OCI-LY7 (cell line): ENCODE measurements at regions not wholly inside any gene's neighbourhood (a gene's known extent, or its start where the extent isn't known, plus 50 kb on each side); places are given as distances from the start of the nearest gene placed in this dataset.

ENCODE experiments used
- BruUV-seq: library from RNA; stranded (reverse); fragments of 400-500 nt; replicated peaks from 2 replicates; lab custom pipeline; 2021; lab: Mats Ljungman, UMichigan
- CTCF ChIA-PET: fragments of 300-600 bp; sonication (Branson Sonifier 250); formaldehyde crosslinking; loops from one replicate; lab custom pipeline; 2022; ENCODE audit warnings: antibody characterized with exemption; ENCODE audit not compliant: unreplicated experiment; lab: Charles Lee
- POLR2A ChIA-PET: fragments of 300-600 bp; sonication (Branson Sonifier 250); formaldehyde crosslinking; loops from one replicate; lab custom pipeline; 2022; ENCODE audit warnings: antibody characterized with exemption; lab: Charles Lee
- DNase-seq: peaks from one replicate; pipeline ENCODE4 v3.0.0-alpha.2; 2015; ENCODE audit warnings: low spot score
- H2AFZ ChIP-seq: fragments of 200-600 bp; sonication (generic), shearing (Covaris generic); 2 replicates; pipeline ENCODE4 v1.6.1; 2014; ENCODE audit warnings: mild to moderate bottlenecking, antibody characterized with exemption, low read length, moderate library complexity
- H3K27ac ChIP-seq: fragments of 200-600 bp; sonication (generic); 2 replicates; pipeline ENCODE4 v1.5.1; 2014; ENCODE audit warnings: mixed run types, low read depth, mild to moderate bottlenecking, moderate library complexity, low read length, inconsistent platforms; ENCODE audit not compliant: poor library complexity, severe bottlenecking
- H3K36me3 ChIP-seq: fragments of 200-600 bp; sonication (generic); 2 replicates; pipeline ENCODE4 v1.6.1; 2014; ENCODE audit warnings: mild to moderate bottlenecking, antibody characterized with exemption, low read length, moderate library complexity, mixed read lengths; ENCODE audit not compliant: insufficient read depth
- H3K4me1 ChIP-seq: fragments of 200-600 bp; sonication (generic); 2 replicates; pipeline ENCODE4 v1.5.1; 2014; ENCODE audit warnings: mild to moderate bottlenecking, low read length; ENCODE audit not compliant: insufficient read depth, poor library complexity, severe bottlenecking
- H3K4me2 ChIP-seq: fragments of 200-600 bp; sonication (generic); 2 replicates; pipeline ENCODE4 v1.6.1; 2014; ENCODE audit warnings: mild to moderate bottlenecking, low read length
- H3K4me3 ChIP-seq: fragments of 200-600 bp; sonication (generic); 2 replicates; pipeline ENCODE4 v1.5.1; 2014; ENCODE audit warnings: mild to moderate bottlenecking, low read depth, low read length; ENCODE audit not compliant: poor library complexity, severe bottlenecking
- H3K79me2 ChIP-seq: fragments of 200-600 bp; sonication (generic); 2 replicates; pipeline ENCODE4 v1.6.1; 2016; ENCODE audit warnings: low read depth, mild to moderate bottlenecking, low read length, moderate library complexity, mixed read lengths; ENCODE audit not compliant: insufficient read depth
- H3K9me2 ChIP-seq: fragments of 200-600 bp; sonication (generic); 2 replicates; pipeline ENCODE4 v1.6.1; 2016; ENCODE audit warnings: mild to moderate bottlenecking, low read length, mixed read lengths; ENCODE audit not compliant: insufficient read depth
- H3K9me3 ChIP-seq: fragments of 200-600 bp; sonication (generic); 2 replicates; pipeline ENCODE4 v1.6.1; 2014; ENCODE audit warnings: mild to moderate bottlenecking, mixed run types, low read length, mixed read lengths
- H4K20me1 ChIP-seq: fragments of 200-600 bp; sonication (generic); 2 replicates; pipeline ENCODE4 v1.6.1; 2014; ENCODE audit warnings: mild to moderate bottlenecking, antibody characterized with exemption, low read length, moderate library complexity, mixed read lengths; ENCODE audit not compliant: insufficient read depth
- EZH2phosphoT487 ChIP-seq: fragments of 200-600 bp; sonication (generic); IDR thresholded peaks from 2 replicates; pipeline ENCODE4 v1.6.1; 2018; ENCODE audit warnings: low read depth, borderline replicate concordance, mild to moderate bottlenecking, mixed run types, antibody characterized with exemption, low read length, moderate library complexity, mixed read lengths
- intact Hi-C: fragments of 100-400 bp; cut with micrococcal nuclease; formaldehyde crosslinking; loops from one replicate; pipeline ENCODE4 v1.10.0; 2022; ENCODE audit not compliant: unreplicated experiment
- TF ChIP-seq, protein P1 (sequence below): fragments of 200-600 bp; sonication (generic); conservative IDR thresholded peaks from 2 replicates; pipeline ENCODE4 v1.5.1; 2014; ENCODE audit warnings: mild to moderate bottlenecking, antibody characterized with exemption, low read length, moderate library complexity, mixed read lengths

DNA sequence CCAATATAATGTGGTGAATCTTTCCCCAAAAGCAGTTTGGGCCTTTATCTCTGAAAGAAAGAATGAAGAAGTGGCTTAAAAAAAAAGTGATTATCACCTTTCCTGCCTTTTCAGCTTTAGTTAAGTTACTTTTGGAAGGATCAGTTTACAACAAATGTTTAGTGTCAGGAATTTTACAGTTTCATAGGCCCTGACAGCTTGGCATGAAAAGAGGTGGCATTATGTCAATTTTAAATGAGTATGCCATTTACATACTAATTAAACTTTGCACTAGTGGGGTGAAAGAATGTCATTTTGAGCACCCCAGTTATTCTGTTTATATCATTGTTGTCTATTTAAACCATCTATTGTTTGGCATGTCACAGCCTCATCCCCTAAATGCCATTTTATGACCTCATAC lies 763.5 kb upstream of the FANCL start:
- Histone ChIP-seq H2AFZ (no peak overlapping the region), H3K36me3 (no peaks in the 10 kb centered on the region), H3K9me2 (no peaks in the 10 kb centered on the region), H3K27ac (no peak overlapping the region), H3K9me3 (no peaks in the 10 kb centered on the region), H3K4me1 (no peaks in the 10 kb centered on the region), H4K20me1 (no peaks in the 10 kb centered on the region), H3K79me2 (no peaks in the 10 kb centered on the region), H3K4me2 (no peak overlapping the region), H3K4me3 (no peak overlapping the region)
- POLR2A ChIA-PET, result interaction anchor here (1.3 kb wide), 1 partner anchor 21 kb away, joined by 3 read pairs; no protein-coding TSS in a partner anchor
- CTCF ChIA-PET, result no interaction called here
- TF ChIP-seq, protein P1, sequence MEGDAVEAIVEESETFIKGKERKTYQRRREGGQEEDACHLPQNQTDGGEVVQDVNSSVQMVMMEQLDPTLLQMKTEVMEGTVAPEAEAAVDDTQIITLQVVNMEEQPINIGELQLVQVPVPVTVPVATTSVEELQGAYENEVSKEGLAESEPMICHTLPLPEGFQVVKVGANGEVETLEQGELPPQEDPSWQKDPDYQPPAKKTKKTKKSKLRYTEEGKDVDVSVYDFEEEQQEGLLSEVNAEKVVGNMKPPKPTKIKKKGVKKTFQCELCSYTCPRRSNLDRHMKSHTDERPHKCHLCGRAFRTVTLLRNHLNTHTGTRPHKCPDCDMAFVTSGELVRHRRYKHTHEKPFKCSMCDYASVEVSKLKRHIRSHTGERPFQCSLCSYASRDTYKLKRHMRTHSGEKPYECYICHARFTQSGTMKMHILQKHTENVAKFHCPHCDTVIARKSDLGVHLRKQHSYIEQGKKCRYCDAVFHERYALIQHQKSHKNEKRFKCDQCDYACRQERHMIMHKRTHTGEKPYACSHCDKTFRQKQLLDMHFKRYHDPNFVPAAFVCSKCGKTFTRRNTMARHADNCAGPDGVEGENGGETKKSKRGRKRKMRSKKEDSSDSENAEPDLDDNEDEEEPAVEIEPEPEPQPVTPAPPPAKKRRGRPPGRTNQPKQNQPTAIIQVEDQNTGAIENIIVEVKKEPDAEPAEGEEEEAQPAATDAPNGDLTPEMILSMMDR, result no peak
- no peak for TF ChIP-seq EZH2phosphoT487
- no peak for DNase-seq
- intact Hi-C loops, result no loop called here
- no TSS peak for BruUV-seq

DNA sequence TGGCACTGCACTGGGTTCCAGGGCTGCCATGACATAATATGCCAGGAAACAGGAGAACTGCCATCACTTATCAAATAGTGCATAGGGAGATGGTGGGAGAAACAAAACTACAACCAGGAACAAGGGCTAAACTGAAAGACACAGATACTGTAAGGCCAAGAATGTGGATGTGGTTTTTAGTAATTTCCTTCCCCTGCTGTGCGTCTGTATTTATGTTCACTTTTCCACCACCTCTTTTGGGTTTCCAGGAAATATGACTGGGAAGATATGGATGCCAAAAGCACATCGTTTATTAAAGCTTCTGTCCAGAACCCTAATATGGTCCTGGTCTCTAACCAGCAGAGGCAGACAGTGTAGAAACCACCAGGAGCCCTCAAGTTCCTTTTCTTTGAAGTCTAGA lies 759.7 kb upstream of the FANCL start:
- Histone ChIP-seq H2AFZ (no peak overlapping the region), H3K4me1 (no peaks in the 10 kb centered on the region), H3K9me2 (no peaks in the 10 kb centered on the region), H3K4me2 (no peak overlapping the region), H4K20me1 (no peaks in the 10 kb centered on the region), H3K9me3 (no peaks in the 10 kb centered on the region), H3K36me3 (no peaks in the 10 kb centered on the region), H3K27ac (no peak overlapping the region), H3K79me2 (no peaks in the 10 kb centered on the region), H3K4me3 (no peak overlapping the region)
- ChIA-PET CTCF (no interaction called here), POLR2A (interaction anchor here (0.6 to 0.7 kb wide), 2 partner anchors 21 to 690 kb away, joined by 3 read pairs; no protein-coding TSS in a partner anchor)
- intact Hi-C loops, result no loop called here
- DNase-seq, result no peak
- no peak for TF ChIP-seq EZH2phosphoT487
- TF ChIP-seq, protein P1, result no peak
- no TSS peak for BruUV-seq

DNA sequence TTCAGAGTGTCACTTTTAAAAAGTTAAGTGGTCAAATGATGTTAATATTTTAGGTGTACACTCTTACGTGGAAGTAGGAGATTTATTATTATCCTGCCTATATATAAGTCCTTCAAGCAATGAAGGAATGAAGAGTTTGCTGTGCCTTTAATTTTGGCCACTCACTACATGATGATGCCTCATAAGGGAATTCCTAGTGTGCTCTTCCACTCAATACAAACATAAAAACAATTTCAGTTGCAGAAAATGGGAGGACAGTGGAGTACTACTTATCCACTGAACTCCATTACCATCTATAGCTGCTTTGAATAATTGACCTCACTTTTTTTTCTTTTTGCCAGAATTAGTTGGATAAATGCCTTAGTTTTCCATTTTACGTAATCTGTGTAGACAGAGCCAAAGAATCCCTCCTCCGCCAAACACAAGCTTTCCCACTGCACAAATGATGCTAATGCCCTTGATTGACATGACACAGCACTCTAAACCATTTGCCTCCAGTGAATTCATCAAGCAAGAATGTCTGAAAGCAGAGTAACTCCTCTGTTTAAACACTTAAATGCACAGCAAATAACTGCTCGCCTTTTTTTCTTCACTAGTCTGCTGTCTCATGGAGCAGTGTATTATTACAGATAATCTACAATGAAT lies 751.1 kb upstream of the FANCL start:
- intact Hi-C loops, result no loop called here
- no peak overlapping the region for H3K27ac ChIP-seq
- no peaks in the 10 kb centered on the region for H3K79me2 ChIP-seq
- H3K36me3 ChIP-seq, result no peaks in the 10 kb centered on the region
- CTCF ChIA-PET, result no interaction called here
- POLR2A ChIA-PET, result no interaction called here
- no peaks in the 10 kb centered on the region for H3K4me1 ChIP-seq
- no peak overlapping the region for H2AFZ ChIP-seq
- H3K9me3 ChIP-seq, result no peaks in the 10 kb centered on the region
- no peak for DNase-seq
- no peaks in the 10 kb centered on the region for H4K20me1 ChIP-seq
- H3K4me3 ChIP-seq, result no peak overlapping the region
- H3K9me2 ChIP-seq, result no peaks in the 10 kb centered on the region
- no peak for TF ChIP-seq EZH2phosphoT487
- TF ChIP-seq, protein P1, result no peak
- no peak overlapping the region for H3K4me2 ChIP-seq
- BruUV-seq, result no TSS peak
